Astrocyte of the hippocampus (primary cell): ENCODE measurements at regions not wholly inside any gene's neighbourhood (a gene's known extent, or its start where the extent isn't known, plus 50 kb on each side); places are given as distances from the start of the nearest gene placed in this dataset.

ENCODE experiments used
- DNase-seq: peaks from one replicate; pipeline ENCODE4 v3.0.0; 2011; ENCODE audit warnings: low read depth, low spot score

- DNase-seq = no peak
Measured at GRCh38 chr18:78562531-78562961, 417.1 kb upstream of the SALL3 start.

GRCh38 chr18:78563110-78563509, 416.5 kb upstream of the SALL3 start:
- no peak for DNase-seq

GRCh38 chr18:78564030-78564429, 415.6 kb upstream of the SALL3 start:
- no peak for DNase-seq

GRCh38 chr18:78564518-78564917, 415.1 kb upstream of the SALL3 start:
- DNase-seq = no peak

GRCh38 chr18:78565240-78565639, 414.4 kb upstream of the SALL3 start:
- DNase-seq = no peak

GRCh38 chr18:78566065-78566464, 413.6 kb upstream of the SALL3 start:
- DNase-seq = no peak

GRCh38 chr18:78566720-78567119, 412.9 kb upstream of the SALL3 start:
- DNase-seq = no peak

GRCh38 chr18:78571063-78571785, 408.4 kb upstream of the SALL3 start:
- no peak for DNase-seq

- no peak for DNase-seq
Measured at GRCh38 chr18:78571831-78572347, 407.7 kb upstream of the SALL3 start.

GRCh38 chr18:78573773-78574172, 405.8 kb upstream of the SALL3 start:
- no peak for DNase-seq

GRCh38 chr18:78576967-78577366, 402.7 kb upstream of the SALL3 start:
- no peak for DNase-seq

GRCh38 chr18:78579449-78579848, 400.2 kb upstream of the SALL3 start:
- DNase-seq = no peak

GRCh38 chr18:78579854-78580577, 399.6 kb upstream of the SALL3 start:
- DNase-seq = no peak

GRCh38 chr18:78580835-78581339, 398.7 kb upstream of the SALL3 start:
- no peak for DNase-seq

GRCh38 chr18:78582181-78582709, 397.4 kb upstream of the SALL3 start:
- no peak for DNase-seq

- DNase-seq = no peak
Measured at GRCh38 chr18:78582898-78583738, 396.5 kb upstream of the SALL3 start.

GRCh38 chr18:78583739-78584458, 395.7 kb upstream of the SALL3 start:
- no peak for DNase-seq

- DNase-seq = no peak
Measured at GRCh38 chr18:78584459-78585022, 395.1 kb upstream of the SALL3 start.

- peak; percentile 36 for DNase-seq
Measured at GRCh38 chr18:78586586-78586985, 393.0 kb upstream of the SALL3 start.

GRCh38 chr18:78587096-78587495, 392.5 kb upstream of the SALL3 start:
- peak; percentile 90 for DNase-seq
